ENCODE measurements at regions not wholly inside any gene's neighbourhood (a gene's known extent, or its start where the extent isn't known, plus 50 kb on each side); places are given as distances from the start of the nearest gene placed in this dataset.

DNA sequence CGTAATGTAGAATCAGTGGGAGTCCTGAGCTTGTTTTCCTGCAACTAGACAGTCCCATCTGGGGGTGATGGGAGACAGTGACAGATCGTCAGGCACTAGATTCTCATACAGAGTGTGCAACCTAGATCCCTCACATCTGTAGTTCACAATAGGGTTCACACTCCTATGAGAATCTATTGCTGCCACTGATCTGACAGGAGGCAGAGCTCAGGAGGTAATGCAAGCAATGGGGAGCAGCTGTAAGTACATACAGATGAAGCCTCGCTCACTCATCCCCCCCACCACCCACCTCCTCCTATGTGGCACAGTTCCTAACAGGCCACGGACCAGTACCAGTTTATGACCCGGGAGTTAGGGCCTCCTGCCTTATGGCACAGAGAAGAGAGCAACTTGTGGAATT lies 116.2 kb upstream of the PIK3R1 start:
- TF ChIP-seq, protein P1, sequence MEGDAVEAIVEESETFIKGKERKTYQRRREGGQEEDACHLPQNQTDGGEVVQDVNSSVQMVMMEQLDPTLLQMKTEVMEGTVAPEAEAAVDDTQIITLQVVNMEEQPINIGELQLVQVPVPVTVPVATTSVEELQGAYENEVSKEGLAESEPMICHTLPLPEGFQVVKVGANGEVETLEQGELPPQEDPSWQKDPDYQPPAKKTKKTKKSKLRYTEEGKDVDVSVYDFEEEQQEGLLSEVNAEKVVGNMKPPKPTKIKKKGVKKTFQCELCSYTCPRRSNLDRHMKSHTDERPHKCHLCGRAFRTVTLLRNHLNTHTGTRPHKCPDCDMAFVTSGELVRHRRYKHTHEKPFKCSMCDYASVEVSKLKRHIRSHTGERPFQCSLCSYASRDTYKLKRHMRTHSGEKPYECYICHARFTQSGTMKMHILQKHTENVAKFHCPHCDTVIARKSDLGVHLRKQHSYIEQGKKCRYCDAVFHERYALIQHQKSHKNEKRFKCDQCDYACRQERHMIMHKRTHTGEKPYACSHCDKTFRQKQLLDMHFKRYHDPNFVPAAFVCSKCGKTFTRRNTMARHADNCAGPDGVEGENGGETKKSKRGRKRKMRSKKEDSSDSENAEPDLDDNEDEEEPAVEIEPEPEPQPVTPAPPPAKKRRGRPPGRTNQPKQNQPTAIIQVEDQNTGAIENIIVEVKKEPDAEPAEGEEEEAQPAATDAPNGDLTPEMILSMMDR (IDR thresholded peaks at IDR 0.05; ENCODE audit: poor library complexity) = no peak
- no peak for TF ChIP-seq EZH2 (IDR thresholded peaks at IDR 0.05; ENCODE audit: borderline replicate concordance)

All from hepatocyte (in vitro differentiated cells).